Mesenchymal stem cell (in vitro differentiated cells and primary cell): ENCODE measurements at regions not wholly inside any gene's neighbourhood (a gene's known extent, or its start where the extent isn't known, plus 50 kb on each side); places are given as distances from the start of the nearest gene placed in this dataset.

Experiments
- DNase-seq: peaks from one replicate; pipeline ENCODE4 v3.0.0-alpha.2; 2013
- H2AFZ ChIP-seq: one replicate; pipeline ENCODE4 v1.6.1; 2013; ENCODE audit warnings: low read depth, mild to moderate bottlenecking, control low read depth, inconsistent platforms, low read length, moderate library complexity
- H2AK5ac ChIP-seq: 2 replicates; pipeline ENCODE4 v1.6.1; 2013; ENCODE audit warnings: low read length, moderate library complexity, mild to moderate bottlenecking, inconsistent platforms; ENCODE audit not compliant: severe bottlenecking
- H2BK120ac ChIP-seq: one replicate; pipeline ENCODE4 v1.6.1; 2013; ENCODE audit warnings: low read depth, mild to moderate bottlenecking, inconsistent platforms, low read length, moderate library complexity
- H2BK12ac ChIP-seq, 2 experiments: one replicate each; pipeline ENCODE4 v1.6.1; 2013; ENCODE audit warnings: inconsistent platforms in 2 of 2, low read length in 2 of 2, mild to moderate bottlenecking in 2 of 2, moderate library complexity in 2 of 2, control low read depth in 1 of 2
- H2BK15ac ChIP-seq: one replicate; pipeline ENCODE4 v1.6.1; 2013; ENCODE audit warnings: mild to moderate bottlenecking, low read depth, inconsistent platforms; ENCODE audit not compliant: poor library complexity, severe bottlenecking
- H2BK5ac ChIP-seq: 2 replicates; pipeline ENCODE4 v1.6.1; 2013; ENCODE audit warnings: low read depth, mild to moderate bottlenecking, low read length, control low read depth, inconsistent platforms; ENCODE audit not compliant: poor library complexity, severe bottlenecking
- H3K14ac ChIP-seq, 2 experiments: one replicate each; pipeline ENCODE4 v1.6.1; 2013; ENCODE audit warnings: inconsistent platforms in 2 of 2, low read length in 2 of 2, control low read depth in 1 of 2, mild to moderate bottlenecking in 1 of 2, moderate library complexity in 1 of 2
- H3K18ac ChIP-seq, 2 experiments: one replicate each; pipeline ENCODE4 v1.6.1; 2013; ENCODE audit warnings: inconsistent platforms in 2 of 2, low read length in 2 of 2, control low read depth in 1 of 2, low read depth in 1 of 2, mild to moderate bottlenecking in 1 of 2
- H3K23ac ChIP-seq, 2 experiments: one replicate each; pipeline ENCODE4 v1.6.1; 2013; ENCODE audit warnings: inconsistent platforms in 2 of 2, low read length in 2 of 2, mild to moderate bottlenecking in 2 of 2, moderate library complexity in 2 of 2, control low read depth in 1 of 2
- H3K27ac ChIP-seq: 2 replicates; pipeline ENCODE4 v1.5.1; 2013; ENCODE audit warnings: mild to moderate bottlenecking, moderate library complexity, low read length, control low read depth, inconsistent platforms; ENCODE audit not compliant: poor library complexity, severe bottlenecking
- H3K27me3 ChIP-seq, 2 experiments: 2 replicates each; pipeline versions ENCODE4 v1.6.1 to v1.7.0; 2013; ENCODE audit warnings: low read length in 2 of 2, mild to moderate bottlenecking in 2 of 2, moderate library complexity in 2 of 2, control low read depth in 1 of 2, inconsistent platforms in 1 of 2; ENCODE audit not compliant: control insufficient read depth in 1 of 2, insufficient read depth in 1 of 2
- H3K36me3 ChIP-seq, 2 experiments: 2 replicates each; pipeline versions ENCODE4 v1.6.1 to v1.7.0; 2013; ENCODE audit warnings: low read length in 2 of 2, control low read depth in 1 of 2, inconsistent platforms in 1 of 2, low read depth in 1 of 2, mild to moderate bottlenecking in 1 of 2; ENCODE audit not compliant: insufficient read depth in 2 of 2, control insufficient read depth in 1 of 2
- H3K4ac ChIP-seq, 2 experiments: one replicate each; pipeline ENCODE4 v1.6.1; 2013; ENCODE audit warnings: inconsistent platforms in 2 of 2, low read length in 2 of 2, mild to moderate bottlenecking in 2 of 2, moderate library complexity in 2 of 2, control low read depth in 1 of 2, low read depth in 1 of 2
- H3K4me1 ChIP-seq: 2 replicates; pipeline ENCODE4 v1.6.1; 2013; ENCODE audit warnings: low read depth, low read length, control low read depth; ENCODE audit not compliant: control insufficient read depth, insufficient read depth
- H3K4me2 ChIP-seq: 2 replicates; pipeline ENCODE4 v1.6.1; 2013; ENCODE audit warnings: low read length, mild to moderate bottlenecking, inconsistent platforms; ENCODE audit not compliant: poor library complexity, severe bottlenecking
- H3K4me3 ChIP-seq, 2 experiments: 2 replicates each; pipeline versions ENCODE4 v1.5.1 to v1.7.0; 2013; ENCODE audit warnings: low read length in 2 of 2, mild to moderate bottlenecking in 2 of 2, control low read depth in 1 of 2, low read depth in 1 of 2; ENCODE audit not compliant: insufficient read depth in 1 of 2
- H3K79me1 ChIP-seq: replicated peaks from 2 replicates; pipeline ENCODE4 v1.6.1; 2013; ENCODE audit warnings: mild to moderate bottlenecking, control low read depth, low read length, inconsistent platforms; ENCODE audit not compliant: poor library complexity, severe bottlenecking
- H3K9ac ChIP-seq: 2 replicates; pipeline ENCODE4 v1.7.0; 2013; ENCODE audit warnings: mild to moderate bottlenecking, low read length, moderate library complexity
- H3K9me3 ChIP-seq: 2 replicates; pipeline ENCODE4 v1.7.0; 2013; ENCODE audit warnings: mild to moderate bottlenecking, low read length; ENCODE audit not compliant: control insufficient read depth
- H4K8ac ChIP-seq: one replicate; pipeline ENCODE4 v1.6.1; 2013; ENCODE audit warnings: inconsistent platforms, mild to moderate bottlenecking, low read length, moderate library complexity
- H4K91ac ChIP-seq: one replicate; pipeline ENCODE4 v1.6.1; 2013; ENCODE audit warnings: mild to moderate bottlenecking, low read length, inconsistent platforms
- WGBS: methylation state at CpG from one replicate; pipeline ENCODE4 v1.1.7; 2013; ENCODE audit warnings: mixed read lengths; 5-methylcytosine and 5-hydroxymethylcytosine counted together

GRCh38 chr11:119933584-119933983 lies 204.3 kb downstream of the TRIM29 start:
- no peak for DNase-seq
- Histone ChIP-seq H3K14ac (no peak overlapping the region), H3K9me3 (no peaks in the 10 kb centered on the region), H3K4me3 (no peak overlapping the region), H3K4me1 (no peaks in the 10 kb centered on the region), H3K18ac (no peak overlapping the region), H3K36me3 (no peaks in the 10 kb centered on the region), H3K9ac (no peak overlapping the region), H2BK5ac (no peak overlapping the region), H2BK120ac (no peak overlapping the region), H3K27ac (no peak overlapping the region), H2AFZ (no peak overlapping the region), H3K4ac (no peak overlapping the region), H2AK5ac (no peak overlapping the region), H3K27me3 (peaks cover 9 to 93% of the 10 kb centered on the region in 2 experiments), H4K8ac (no peak overlapping the region), H3K23ac (no peak overlapping the region), H3K79me1 (no peaks in the 10 kb centered on the region), H2BK12ac (no peak overlapping the region), H4K91ac (no peak overlapping the region), H3K4me2 (no peak overlapping the region), H2BK15ac (no peak overlapping the region)
- WGBS, result 39% methylated on average over 5 of the region's 5 CpGs

- no peak for DNase-seq
- H3K79me1 ChIP-seq, result no peaks in the 10 kb centered on the region
- no peak overlapping the region for H3K23ac ChIP-seq
- H3K4me3 ChIP-seq, result no peak overlapping the region
- no peak overlapping the region for H2BK5ac ChIP-seq
- H4K91ac ChIP-seq, result no peak overlapping the region
- H3K27ac ChIP-seq, result no peak overlapping the region
- H2BK120ac ChIP-seq, result no peak overlapping the region
- WGBS, result 35% methylated on average over 9 of the region's 9 CpGs
- H3K36me3 ChIP-seq, result no peaks in the 10 kb centered on the region
- no peak overlapping the region for H3K9ac ChIP-seq
- no peaks in the 10 kb centered on the region for H3K9me3 ChIP-seq
- no peak overlapping the region for H3K18ac ChIP-seq
- no peak overlapping the region for H4K8ac ChIP-seq
- H3K4me2 ChIP-seq, result no peak overlapping the region
- no peak overlapping the region for H2BK12ac ChIP-seq
- H3K4me1 ChIP-seq, result no peaks in the 10 kb centered on the region
- no peak overlapping the region for H2BK15ac ChIP-seq
- H3K14ac ChIP-seq, result no peak overlapping the region
- peaks cover 9 to 94% of the 10 kb centered on the region in 2 experiments for H3K27me3 ChIP-seq
- H3K4ac ChIP-seq, result no peak overlapping the region
- no peak overlapping the region for H2AK5ac ChIP-seq
- H2AFZ ChIP-seq, result no peak overlapping the region
These were observed 204.0 kb upstream of the NECTIN1 start for GRCh38 chr11:119932828-119933562.

GRCh38 chr11:119928047-119928446 lies 199.0 kb upstream of the NECTIN1 start:
- H3K79me1 ChIP-seq, result no peaks in the 10 kb centered on the region
- no peak overlapping the region for H4K8ac ChIP-seq
- no peak overlapping the region for H3K27ac ChIP-seq
- no peak overlapping the region for H3K23ac ChIP-seq
- no peak for DNase-seq
- no peak overlapping the region for H3K4ac ChIP-seq
- H2BK12ac ChIP-seq, result no peak overlapping the region
- no peak overlapping the region for H3K18ac ChIP-seq
- H3K27me3 ChIP-seq, result peaks cover 16 to 91% of the 10 kb centered on the region in 2 experiments
- H2BK15ac ChIP-seq, result no peak overlapping the region
- no peak overlapping the region for H2AK5ac ChIP-seq
- H2AFZ ChIP-seq, result no peak overlapping the region
- H3K36me3 ChIP-seq, result no peaks in the 10 kb centered on the region
- H2BK5ac ChIP-seq, result no peak overlapping the region
- WGBS, result 66% methylated on average over 4 of the region's 4 CpGs
- H4K91ac ChIP-seq, result no peak overlapping the region
- H3K4me2 ChIP-seq, result no peak overlapping the region
- H3K4me3 ChIP-seq, result no peak overlapping the region
- H3K9me3 ChIP-seq, result no peaks in the 10 kb centered on the region
- H3K4me1 ChIP-seq, result no peaks in the 10 kb centered on the region
- H3K14ac ChIP-seq, result no peak overlapping the region
- no peak overlapping the region for H3K9ac ChIP-seq
- no peak overlapping the region for H2BK120ac ChIP-seq

GRCh38 chr11:119924017-119924416 lies 195.0 kb upstream of the NECTIN1 start:
- no peak for DNase-seq
- 84% methylated on average over 5 of the region's 5 CpGs for WGBS
- H3K23ac ChIP-seq, result no peak overlapping the region

More at GRCh38 chr11:119924017-119924416, 195.0 kb upstream of the NECTIN1 start:
- no peak overlapping the region for H2AFZ ChIP-seq
- no peak overlapping the region for H3K4ac ChIP-seq
- H3K27ac ChIP-seq, result no peak overlapping the region
- no peak overlapping the region for H2BK120ac ChIP-seq
- no peaks in the 10 kb centered on the region for H3K79me1 ChIP-seq
- H3K4me3 ChIP-seq, result no peak overlapping the region
- H3K9me3 ChIP-seq, result no peaks in the 10 kb centered on the region
- no peak overlapping the region for H4K91ac ChIP-seq
- no peak overlapping the region for H3K18ac ChIP-seq
- H3K14ac ChIP-seq, result no peak overlapping the region
- H3K36me3 ChIP-seq, result no peaks in the 10 kb centered on the region
- no peak overlapping the region for H2AK5ac ChIP-seq
- H2BK15ac ChIP-seq, result no peak overlapping the region
- H4K8ac ChIP-seq, result no peak overlapping the region
- peaks cover 17 to 94% of the 10 kb centered on the region in 2 experiments for H3K27me3 ChIP-seq
- H3K4me1 ChIP-seq, result no peaks in the 10 kb centered on the region
- no peak overlapping the region for H2BK12ac ChIP-seq
- no peak overlapping the region for H3K9ac ChIP-seq
- H2BK5ac ChIP-seq, result no peak overlapping the region
- no peak overlapping the region for H3K4me2 ChIP-seq
